OCI-LY1 (cell line): ENCODE measurements at regions not wholly inside any gene's neighbourhood (a gene's known extent, or its start where the extent isn't known, plus 50 kb on each side); places are given as distances from the start of the nearest gene placed in this dataset.

Experiments used
- H2AFZ ChIP-seq: fragments of 200-600 bp; sonication (generic), shearing (Covaris generic); 2 replicates; pipeline ENCODE4 v1.6.0; 2014; ENCODE audit warnings: antibody characterized with exemption, mild to moderate bottlenecking, low read length
- H3F3A ChIP-seq: fragments of 200-600 bp; sonication (generic), shearing (Covaris generic); 2 replicates; pipeline ENCODE4 v1.6.0; 2014; ENCODE audit warnings: mild to moderate bottlenecking, antibody characterized with exemption, low read length, moderate library complexity; ENCODE audit not compliant: insufficient read depth
- H3K27ac ChIP-seq: fragments of 200-600 bp; sonication (generic); 2 replicates; pipeline ENCODE4 v1.5.1; 2014; ENCODE audit warnings: low read length, mixed run types, mild to moderate bottlenecking, low read depth; ENCODE audit not compliant: poor library complexity, severe bottlenecking
- H3K27me3 ChIP-seq: fragments of 200-600 bp; sonication (generic); 2 replicates; pipeline ENCODE4 v1.6.0; 2014; ENCODE audit warnings: antibody characterized with exemption, mild to moderate bottlenecking, low read length, moderate library complexity; ENCODE audit not compliant: insufficient read depth
- H3K36me3 ChIP-seq: fragments of 200-600 bp; sonication (generic); 2 replicates; pipeline ENCODE4 v1.6.1; 2014; ENCODE audit warnings: mild to moderate bottlenecking, antibody characterized with exemption, low read length, moderate library complexity, mixed read lengths; ENCODE audit not compliant: insufficient read depth
- H3K4me1 ChIP-seq: fragments of 200-600 bp; sonication (generic); 2 replicates; pipeline ENCODE4 v1.5.1; 2014; ENCODE audit warnings: mild to moderate bottlenecking, low read length, moderate library complexity; ENCODE audit not compliant: insufficient read depth, severe bottlenecking
- H3K4me2 ChIP-seq: fragments of 200-600 bp; sonication (generic), shearing (Covaris generic); 2 replicates; pipeline ENCODE4 v1.6.1; 2014; ENCODE audit warnings: low read length
- H3K4me3 ChIP-seq: fragments of 200-600 bp; sonication (generic); 2 replicates; pipeline ENCODE4 v1.5.1; 2014; ENCODE audit warnings: low read length, low read depth, mild to moderate bottlenecking, mixed read lengths; ENCODE audit not compliant: poor library complexity, severe bottlenecking
- H3K79me2 ChIP-seq: fragments of 200-600 bp; shearing (Covaris generic); 2 replicates; pipeline ENCODE4 v1.6.1; 2016; ENCODE audit warnings: mixed run types, low read length, mixed read lengths; ENCODE audit not compliant: insufficient read depth
- H3K9ac ChIP-seq: fragments of 200-600 bp; sonication (generic), shearing (Covaris generic); 2 replicates; pipeline ENCODE4 v1.6.1; 2014; ENCODE audit warnings: mild to moderate bottlenecking, low read length, mixed read lengths
- H3K9me2 ChIP-seq: fragments of 200-600 bp; sonication (generic), shearing (Covaris generic); 2 replicates; pipeline ENCODE4 v1.6.1; 2014; ENCODE audit warnings: low read depth, mild to moderate bottlenecking, low read length, mixed read lengths
- H3K9me3 ChIP-seq: fragments of 200-600 bp; shearing (Covaris generic); 2 replicates; pipeline ENCODE4 v1.6.1; 2014; ENCODE audit warnings: low read length, mixed read lengths
- H4K20me1 ChIP-seq: fragments of 200-600 bp; sonication (generic), shearing (Covaris generic); 2 replicates; pipeline ENCODE4 v1.6.0; 2016; ENCODE audit warnings: mild to moderate bottlenecking, low read length; ENCODE audit not compliant: insufficient read depth
- CTCF ChIP-seq: fragments of 200-600 bp; sonication (generic), shearing (Covaris generic); IDR thresholded peaks from 2 replicates; pipeline ENCODE4 v1.5.1; 2017; ENCODE audit warnings: mild to moderate bottlenecking, antibody characterized with exemption, low read length, moderate library complexity, mixed read lengths
- EZH2 ChIP-seq: fragments of 200-600 bp; sonication (generic), shearing (Covaris generic); IDR thresholded peaks from 2 replicates; pipeline ENCODE4 v1.8.0; 2017; ENCODE audit warnings: borderline replicate concordance, mixed run types, mild to moderate bottlenecking, antibody characterized with exemption, low read length, moderate library complexity, mixed read lengths

GRCh38 chr18:1811282-1811681 lies 760.0 kb downstream of the METTL4 start:
- H3K27me3 ChIP-seq, result no peaks in the 10 kb centered on the region
- no peaks in the 10 kb centered on the region for H3K4me1 ChIP-seq
- H3K27ac ChIP-seq, result no peak overlapping the region
- no peaks in the 10 kb centered on the region for H3K9me3 ChIP-seq
- no peak overlapping the region for H2AFZ ChIP-seq
- no peaks in the 10 kb centered on the region for H3F3A ChIP-seq
- no peak overlapping the region for H3K4me2 ChIP-seq
- no peak overlapping the region for H3K4me3 ChIP-seq
- H4K20me1 ChIP-seq, result no peaks in the 10 kb centered on the region
- H3K36me3 ChIP-seq, result no peaks in the 10 kb centered on the region
- no peak for TF ChIP-seq EZH2
- no peak for TF ChIP-seq CTCF
- no peak overlapping the region for H3K9ac ChIP-seq
- no peaks in the 10 kb centered on the region for H3K9me2 ChIP-seq
- no peaks in the 10 kb centered on the region for H3K79me2 ChIP-seq

- H3K4me1 ChIP-seq, result no peaks in the 10 kb centered on the region
- no peak overlapping the region for H3K4me2 ChIP-seq
- no peaks in the 10 kb centered on the region for H3K9me2 ChIP-seq
- H3K27ac ChIP-seq, result no peak overlapping the region
- H3K9me3 ChIP-seq, result no peaks in the 10 kb centered on the region
- H3K9ac ChIP-seq, result no peak overlapping the region
- no peak for TF ChIP-seq CTCF
- TF ChIP-seq EZH2, result no peak
- no peaks in the 10 kb centered on the region for H3K27me3 ChIP-seq
- H3K4me3 ChIP-seq, result no peak overlapping the region
- H2AFZ ChIP-seq, result no peak overlapping the region
- no peaks in the 10 kb centered on the region for H4K20me1 ChIP-seq
- no peaks in the 10 kb centered on the region for H3F3A ChIP-seq
- H3K36me3 ChIP-seq, result no peaks in the 10 kb centered on the region
- H3K79me2 ChIP-seq, result no peaks in the 10 kb centered on the region
These were observed 746.0 kb downstream of the METTL4 start for GRCh38 chr18:1825296-1825695.

GRCh38 chr18:1840878-1841277 lies 730.4 kb downstream of the METTL4 start:
- H3K9me2 ChIP-seq, result no peaks in the 10 kb centered on the region
- H4K20me1 ChIP-seq, result no peaks in the 10 kb centered on the region
- H3K9ac ChIP-seq, result no peak overlapping the region
- no peak overlapping the region for H3K4me3 ChIP-seq
- no peaks in the 10 kb centered on the region for H3K4me1 ChIP-seq
- H3K4me2 ChIP-seq, result no peak overlapping the region
- H3F3A ChIP-seq, result no peaks in the 10 kb centered on the region
- H2AFZ ChIP-seq, result no peak overlapping the region
- TF ChIP-seq CTCF (no peak), EZH2 (no peak)
- no peaks in the 10 kb centered on the region for H3K36me3 ChIP-seq
- H3K27me3 ChIP-seq, result no peaks in the 10 kb centered on the region
- no peaks in the 10 kb centered on the region for H3K9me3 ChIP-seq
- no peak overlapping the region for H3K27ac ChIP-seq
- H3K79me2 ChIP-seq, result no peaks in the 10 kb centered on the region
